ENCODE measurements at regions not wholly inside any gene's neighbourhood (a gene's known extent, or its start where the extent isn't known, plus 50 kb on each side); places are given as distances from the start of the nearest gene placed in this dataset.

DNA sequence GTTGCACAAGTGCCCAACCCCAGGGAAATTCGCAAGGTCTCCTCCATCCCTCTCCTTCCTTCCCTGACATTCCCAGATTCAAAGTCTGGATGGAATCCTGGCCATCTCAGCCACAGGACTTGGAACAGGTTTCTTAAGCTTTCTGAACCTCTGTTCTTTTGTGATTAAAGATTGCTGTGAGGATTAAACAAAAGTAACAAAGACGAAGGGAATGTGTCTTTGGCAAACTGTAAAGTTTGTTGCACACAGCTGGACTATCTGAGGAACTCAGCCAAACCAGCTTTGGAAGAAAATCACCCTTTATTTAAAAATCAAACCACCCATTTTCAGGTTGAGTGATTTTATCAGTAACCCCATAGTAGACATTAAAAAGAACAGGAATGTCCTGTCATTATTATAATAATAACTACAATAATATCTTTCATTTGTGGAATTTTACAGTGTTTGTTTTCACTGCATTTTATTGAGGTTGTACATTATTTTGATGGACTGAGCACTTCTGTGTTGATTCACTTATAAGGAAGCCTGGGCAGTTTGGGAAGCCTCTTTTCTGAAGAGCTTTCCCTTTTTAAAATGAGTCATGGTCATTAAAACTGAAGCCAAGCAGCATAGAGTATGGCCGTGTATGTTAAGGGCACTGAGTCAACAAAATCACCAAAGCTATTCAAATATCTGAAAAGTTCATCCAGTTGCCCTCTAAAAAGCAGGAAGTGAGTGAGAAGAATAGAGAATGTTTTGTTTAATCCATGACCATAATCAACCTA, 310.2 kb downstream of the AGTPBP1 start (continued):
- TF ChIP-seq ZNF449 (tag by site-specific recombination; IDR thresholded peaks at IDR 0.05) (no peak), PBX3 (CRISPR knock-in tag; IDR thresholded peaks at IDR 0.05) (no peak), ZNF10 (tag by site-specific recombination; IDR thresholded peaks at IDR 0.05) (no peak), SP2 (tag by site-specific recombination; IDR thresholded peaks at IDR 0.05) (no peak), ZNF664 (tag by site-specific recombination; IDR thresholded peaks at IDR 0.05) (peak; percentile 74)
- TF ChIP-seq, protein P1, sequence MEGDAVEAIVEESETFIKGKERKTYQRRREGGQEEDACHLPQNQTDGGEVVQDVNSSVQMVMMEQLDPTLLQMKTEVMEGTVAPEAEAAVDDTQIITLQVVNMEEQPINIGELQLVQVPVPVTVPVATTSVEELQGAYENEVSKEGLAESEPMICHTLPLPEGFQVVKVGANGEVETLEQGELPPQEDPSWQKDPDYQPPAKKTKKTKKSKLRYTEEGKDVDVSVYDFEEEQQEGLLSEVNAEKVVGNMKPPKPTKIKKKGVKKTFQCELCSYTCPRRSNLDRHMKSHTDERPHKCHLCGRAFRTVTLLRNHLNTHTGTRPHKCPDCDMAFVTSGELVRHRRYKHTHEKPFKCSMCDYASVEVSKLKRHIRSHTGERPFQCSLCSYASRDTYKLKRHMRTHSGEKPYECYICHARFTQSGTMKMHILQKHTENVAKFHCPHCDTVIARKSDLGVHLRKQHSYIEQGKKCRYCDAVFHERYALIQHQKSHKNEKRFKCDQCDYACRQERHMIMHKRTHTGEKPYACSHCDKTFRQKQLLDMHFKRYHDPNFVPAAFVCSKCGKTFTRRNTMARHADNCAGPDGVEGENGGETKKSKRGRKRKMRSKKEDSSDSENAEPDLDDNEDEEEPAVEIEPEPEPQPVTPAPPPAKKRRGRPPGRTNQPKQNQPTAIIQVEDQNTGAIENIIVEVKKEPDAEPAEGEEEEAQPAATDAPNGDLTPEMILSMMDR (tag by site-specific recombination; IDR thresholded peaks at IDR 0.05) = no peak

GRCh38 chr9:85430659-85431338, 311.0 kb downstream of the AGTPBP1 start:
- ChIA-PET CTCF (interaction anchor here (0.7 to 1.6 kb wide), 2 partner anchors 167 to 269 kb away, joined by 3 to 5 read pairs; no protein-coding TSS in a partner anchor), POLR2A (interaction anchor here (0.7 kb wide), 1 partner anchor 331 kb away, joined by 4 read pairs; no protein-coding TSS in a partner anchor)
- TF ChIP-seq YY1 (tag by site-specific recombination; IDR thresholded peaks at IDR 0.05) (no peak), ZNF16 (tag by site-specific recombination; IDR thresholded peaks at IDR 0.05; ENCODE audit: low read depth) (no peak), EGR2 (tag by site-specific recombination; IDR thresholded peaks at IDR 0.05; ENCODE audit: low read depth) (0 out of 2 replicates have a peak, but pooled peaks have one; percentile 21), ZNF629 (tag by site-specific recombination; IDR thresholded peaks at IDR 0.05) (peak; percentile 87), KLF9 (tag by site-specific recombination; IDR thresholded peaks at IDR 0.05; ENCODE audit: low read depth) (0 out of 2 replicates have a peak, but pooled peaks have one; percentile 27), ZFP69B (tag by site-specific recombination; IDR thresholded peaks at IDR 0.05) (no peak), ZNF707 (tag by site-specific recombination; IDR thresholded peaks at IDR 0.05) (no peak), ZNF521 (tag by site-specific recombination; IDR thresholded peaks at IDR 0.05) (no peak), ZNF555 (tag by site-specific recombination; conservative IDR thresholded peaks at IDR 0.05) (no peak), ZNF777 (tag by site-specific recombination; IDR thresholded peaks at IDR 0.05; ENCODE audit: borderline replicate concordance) (no peak), ZNF529 (tag by site-specific recombination; IDR thresholded peaks at IDR 0.05; ENCODE audit: insufficient replicate concordance) (no peak), ZBTB10 (tag by site-specific recombination; IDR thresholded peaks at IDR 0.05) (no peak), GLI2 (tag by site-specific recombination; IDR thresholded peaks at IDR 0.05; ENCODE audit: borderline replicate concordance, low read depth) (0 out of 2 replicates have a peak, but pooled peaks have one; percentile 32)
- TF ChIP-seq, protein P2, sequence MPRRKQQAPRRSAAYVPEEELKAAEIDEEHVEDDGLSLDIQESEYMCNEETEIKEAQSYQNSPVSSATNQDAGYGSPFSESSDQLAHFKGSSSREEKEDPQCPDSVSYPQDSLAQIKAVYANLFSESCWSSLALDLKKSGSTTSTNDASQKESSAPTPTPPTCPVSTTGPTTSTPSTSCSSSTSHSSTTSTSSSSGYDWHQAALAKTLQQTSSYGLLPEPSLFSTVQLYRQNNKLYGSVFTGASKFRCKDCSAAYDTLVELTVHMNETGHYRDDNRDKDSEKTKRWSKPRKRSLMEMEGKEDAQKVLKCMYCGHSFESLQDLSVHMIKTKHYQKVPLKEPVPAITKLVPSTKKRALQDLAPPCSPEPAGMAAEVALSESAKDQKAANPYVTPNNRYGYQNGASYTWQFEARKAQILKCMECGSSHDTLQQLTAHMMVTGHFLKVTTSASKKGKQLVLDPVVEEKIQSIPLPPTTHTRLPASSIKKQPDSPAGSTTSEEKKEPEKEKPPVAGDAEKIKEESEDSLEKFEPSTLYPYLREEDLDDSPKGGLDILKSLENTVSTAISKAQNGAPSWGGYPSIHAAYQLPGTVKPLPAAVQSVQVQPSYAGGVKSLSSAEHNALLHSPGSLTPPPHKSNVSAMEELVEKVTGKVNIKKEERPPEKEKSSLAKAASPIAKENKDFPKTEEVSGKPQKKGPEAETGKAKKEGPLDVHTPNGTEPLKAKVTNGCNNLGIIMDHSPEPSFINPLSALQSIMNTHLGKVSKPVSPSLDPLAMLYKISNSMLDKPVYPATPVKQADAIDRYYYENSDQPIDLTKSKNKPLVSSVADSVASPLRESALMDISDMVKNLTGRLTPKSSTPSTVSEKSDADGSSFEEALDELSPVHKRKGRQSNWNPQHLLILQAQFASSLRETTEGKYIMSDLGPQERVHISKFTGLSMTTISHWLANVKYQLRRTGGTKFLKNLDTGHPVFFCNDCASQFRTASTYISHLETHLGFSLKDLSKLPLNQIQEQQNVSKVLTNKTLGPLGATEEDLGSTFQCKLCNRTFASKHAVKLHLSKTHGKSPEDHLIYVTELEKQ (tag by site-specific recombination; IDR thresholded peaks at IDR 0.05; ENCODE audit: borderline replicate concordance) = peak; percentile 32; the same call in 1 of the 2 replicates
- TF ChIP-seq, protein P3, sequence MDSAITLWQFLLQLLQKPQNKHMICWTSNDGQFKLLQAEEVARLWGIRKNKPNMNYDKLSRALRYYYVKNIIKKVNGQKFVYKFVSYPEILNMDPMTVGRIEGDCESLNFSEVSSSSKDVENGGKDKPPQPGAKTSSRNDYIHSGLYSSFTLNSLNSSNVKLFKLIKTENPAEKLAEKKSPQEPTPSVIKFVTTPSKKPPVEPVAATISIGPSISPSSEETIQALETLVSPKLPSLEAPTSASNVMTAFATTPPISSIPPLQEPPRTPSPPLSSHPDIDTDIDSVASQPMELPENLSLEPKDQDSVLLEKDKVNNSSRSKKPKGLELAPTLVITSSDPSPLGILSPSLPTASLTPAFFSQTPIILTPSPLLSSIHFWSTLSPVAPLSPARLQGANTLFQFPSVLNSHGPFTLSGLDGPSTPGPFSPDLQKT (IDR thresholded peaks at IDR 0.05; ENCODE audit: borderline replicate concordance, low read depth, low read length) = no peak

More at GRCh38 chr9:85430659-85431338, 311.0 kb downstream of the AGTPBP1 start:
- Histone ChIP-seq H3K9me3 (ENCODE audit: control insufficient read depth, insufficient read depth, low read depth, low read length) (no peaks in the 10 kb centered on the region), H3K4me1 (ENCODE audit: control insufficient read depth, insufficient read depth, low read length) (peaks cover 9% of the 10 kb centered on the region), H3K27ac (ENCODE audit: extremely low read depth, low read depth, low read length) (peak overlapping the region; percentile 16; the same call in 1 of the 2 replicates), H3K36me3 (ENCODE audit: control insufficient read depth in 2 of 2, insufficient read depth in 1 of 2, low read length in 2 of 2) (no peaks in the 10 kb centered on the region), H3K4me3 (ENCODE audit: low read depth, low read length) (no peak overlapping the region)
